ENCODE measurements at regions not wholly inside any gene's neighbourhood (a gene's known extent, or its start where the extent isn't known, plus 50 kb on each side); places are given as distances from the start of the nearest gene placed in this dataset.

DNA sequence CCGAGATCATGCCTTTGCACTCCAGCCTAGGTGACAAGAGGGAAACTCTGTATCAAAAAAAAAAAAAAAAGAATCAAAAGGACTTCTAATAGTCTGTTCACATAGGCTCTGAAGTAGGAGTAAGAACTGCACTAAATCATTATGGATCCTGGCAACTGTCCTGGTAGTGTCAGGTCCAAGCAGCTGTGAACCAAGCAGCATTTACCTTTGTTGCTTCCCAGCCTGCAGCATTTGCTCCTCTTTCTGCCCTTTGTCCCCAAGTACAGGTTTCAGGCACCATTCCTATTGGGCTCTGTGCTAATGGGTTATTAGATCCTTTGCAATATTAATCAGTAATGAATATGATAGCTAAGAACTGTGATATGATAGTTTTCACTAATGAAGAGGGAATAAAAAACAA lies 77.4 kb upstream of the NBEA start:
- Histone ChIP-seq H3K27ac (no peak overlapping the region), H3K4me1 (no peaks in the 10 kb centered on the region), H3K4me3 (no peak overlapping the region), H3K36me3 (ENCODE audit: low read depth, missing control alignments) (no peaks in the 10 kb centered on the region), H3K9me3 (no peaks in the 10 kb centered on the region), H3K27me3 (no peaks in the 10 kb centered on the region)
- intact Hi-C loops (cut with DNase I; ENCODE audit: low total_unique reads), result no loop called here
- TF ChIP-seq, protein P1, sequence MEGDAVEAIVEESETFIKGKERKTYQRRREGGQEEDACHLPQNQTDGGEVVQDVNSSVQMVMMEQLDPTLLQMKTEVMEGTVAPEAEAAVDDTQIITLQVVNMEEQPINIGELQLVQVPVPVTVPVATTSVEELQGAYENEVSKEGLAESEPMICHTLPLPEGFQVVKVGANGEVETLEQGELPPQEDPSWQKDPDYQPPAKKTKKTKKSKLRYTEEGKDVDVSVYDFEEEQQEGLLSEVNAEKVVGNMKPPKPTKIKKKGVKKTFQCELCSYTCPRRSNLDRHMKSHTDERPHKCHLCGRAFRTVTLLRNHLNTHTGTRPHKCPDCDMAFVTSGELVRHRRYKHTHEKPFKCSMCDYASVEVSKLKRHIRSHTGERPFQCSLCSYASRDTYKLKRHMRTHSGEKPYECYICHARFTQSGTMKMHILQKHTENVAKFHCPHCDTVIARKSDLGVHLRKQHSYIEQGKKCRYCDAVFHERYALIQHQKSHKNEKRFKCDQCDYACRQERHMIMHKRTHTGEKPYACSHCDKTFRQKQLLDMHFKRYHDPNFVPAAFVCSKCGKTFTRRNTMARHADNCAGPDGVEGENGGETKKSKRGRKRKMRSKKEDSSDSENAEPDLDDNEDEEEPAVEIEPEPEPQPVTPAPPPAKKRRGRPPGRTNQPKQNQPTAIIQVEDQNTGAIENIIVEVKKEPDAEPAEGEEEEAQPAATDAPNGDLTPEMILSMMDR (IDR thresholded peaks at IDR 0.05), result no peak
- no peak for TF ChIP-seq POLR2A (IDR thresholded peaks at IDR 0.05)
- WGBS, 2 donors, result 50 to 81% methylated on average over 1 of the region's 1 CpG
- DNase-seq, result no peak

GRCh38 chr13:34867590-34867989 lies 74.5 kb upstream of the NBEA start:
- intact Hi-C loops (cut with DNase I; ENCODE audit: low total_unique reads), result no loop called here
- DNase-seq, result no peak
- no peak overlapping the region for H3K4me3 ChIP-seq
- H3K4me1 ChIP-seq, result no peaks in the 10 kb centered on the region
- H3K36me3 ChIP-seq (ENCODE audit: low read depth, missing control alignments), result no peaks in the 10 kb centered on the region
- no peaks in the 10 kb centered on the region for H3K9me3 ChIP-seq
- TF ChIP-seq, protein P1 (IDR thresholded peaks at IDR 0.05), result no peak
- TF ChIP-seq POLR2A (IDR thresholded peaks at IDR 0.05), result no peak
- no peak overlapping the region for H3K27ac ChIP-seq
- no peaks in the 10 kb centered on the region for H3K27me3 ChIP-seq
- WGBS, 2 donors, result 85 to 91% methylated on average over 4 of the region's 4 CpGs

DNA sequence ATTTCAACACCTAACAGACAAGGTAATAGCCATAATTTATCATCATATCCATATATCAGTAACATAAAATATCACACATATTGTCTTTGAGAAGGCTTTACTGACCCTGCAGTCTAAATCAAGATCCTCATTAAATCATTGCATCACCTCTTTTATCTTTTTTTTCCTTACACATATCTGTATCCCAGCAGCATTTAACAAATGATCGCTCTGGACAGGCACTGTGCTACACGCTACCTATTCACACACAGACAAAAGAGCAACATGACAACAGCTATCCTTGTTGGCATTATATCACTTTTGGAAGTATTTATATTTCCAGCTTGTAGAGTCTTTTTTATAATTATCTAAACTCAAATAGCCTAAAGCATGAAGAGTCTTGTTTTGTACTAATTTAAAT lies 73.3 kb upstream of the NBEA start:
- Histone ChIP-seq H3K9me3 (no peaks in the 10 kb centered on the region), H3K27ac (no peak overlapping the region), H3K4me1 (no peaks in the 10 kb centered on the region), H3K4me3 (no peak overlapping the region), H3K27me3 (no peaks in the 10 kb centered on the region), H3K36me3 (ENCODE audit: low read depth, missing control alignments) (no peaks in the 10 kb centered on the region)
- intact Hi-C loops (cut with DNase I; ENCODE audit: low total_unique reads), result no loop called here
- 89 to 92% methylated on average over 2 of the region's 2 CpGs for WGBS, 2 donors
- TF ChIP-seq, protein P1 (IDR thresholded peaks at IDR 0.05), result no peak
- TF ChIP-seq POLR2A (IDR thresholded peaks at IDR 0.05), result no peak
- DNase-seq, result no peak

DNA sequence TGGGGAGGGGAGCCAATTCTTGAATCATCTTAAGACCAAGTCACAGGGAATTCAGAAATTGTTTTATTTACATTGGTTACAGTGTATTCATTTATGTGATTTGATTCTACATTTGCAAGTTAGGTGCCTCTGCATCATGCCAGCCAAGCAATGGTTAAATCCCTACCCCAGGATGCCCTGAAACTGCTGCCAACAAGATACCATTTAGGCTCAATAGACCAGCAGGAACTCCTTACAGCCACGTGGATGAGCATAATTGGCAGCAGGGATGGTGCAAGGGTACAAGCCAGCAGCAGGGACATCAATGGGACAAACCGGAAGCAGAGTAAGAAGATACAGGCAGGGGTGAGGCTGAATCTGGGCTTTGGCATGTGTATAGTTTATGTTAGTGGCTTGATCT lies 72.4 kb upstream of the NBEA start:
- no peak for TF ChIP-seq POLR2A (IDR thresholded peaks at IDR 0.05)
- TF ChIP-seq, protein P1 (IDR thresholded peaks at IDR 0.05), result no peak
- no peaks in the 10 kb centered on the region for H3K4me1 ChIP-seq
- DNase-seq, result no peak
- WGBS, 2 donors, result 56 to 61% methylated on average over 2 of the region's 2 CpGs
- intact Hi-C loops (cut with DNase I; ENCODE audit: low total_unique reads), result no loop called here
- no peaks in the 10 kb centered on the region for H3K36me3 ChIP-seq (ENCODE audit: low read depth, missing control alignments)
- no peaks in the 10 kb centered on the region for H3K27me3 ChIP-seq
- no peak overlapping the region for H3K4me3 ChIP-seq
- no peak overlapping the region for H3K27ac ChIP-seq
- no peaks in the 10 kb centered on the region for H3K9me3 ChIP-seq

DNA sequence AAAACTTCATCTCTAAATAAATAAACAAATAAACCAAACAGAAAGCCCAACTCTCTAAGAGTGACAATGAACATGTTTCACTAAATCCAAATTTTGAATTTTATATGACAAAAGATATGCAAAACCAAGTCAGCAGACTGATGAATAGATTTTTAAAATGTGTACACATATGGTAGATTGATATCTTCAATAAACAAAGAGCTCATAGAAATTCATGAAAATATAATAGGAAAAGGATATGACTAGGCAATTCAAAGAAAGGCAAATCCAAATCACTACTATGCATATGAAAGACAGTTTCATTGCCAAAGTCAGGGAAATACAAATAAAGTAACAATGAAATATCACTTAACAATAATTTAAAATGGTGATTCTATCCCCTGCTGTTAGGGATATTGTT lies 63.7 kb upstream of the NBEA start:
- Histone ChIP-seq H3K4me1 (no peaks in the 10 kb centered on the region), H3K27ac (no peak overlapping the region), H3K4me3 (no peak overlapping the region), H3K9me3 (no peaks in the 10 kb centered on the region), H3K27me3 (no peaks in the 10 kb centered on the region), H3K36me3 (ENCODE audit: low read depth, missing control alignments) (no peaks in the 10 kb centered on the region)
- TF ChIP-seq, protein P1 (IDR thresholded peaks at IDR 0.05), result no peak
- no peak for TF ChIP-seq POLR2A (IDR thresholded peaks at IDR 0.05)
- intact Hi-C loops (cut with DNase I; ENCODE audit: low total_unique reads), result no loop called here
- no peak for DNase-seq

Measured in testis (tissue), 2 donors.